ENCODE measurements at regions not wholly inside any gene's neighbourhood (a gene's known extent, or its start where the extent isn't known, plus 50 kb on each side); places are given as distances from the start of the nearest gene placed in this dataset.

DNA sequence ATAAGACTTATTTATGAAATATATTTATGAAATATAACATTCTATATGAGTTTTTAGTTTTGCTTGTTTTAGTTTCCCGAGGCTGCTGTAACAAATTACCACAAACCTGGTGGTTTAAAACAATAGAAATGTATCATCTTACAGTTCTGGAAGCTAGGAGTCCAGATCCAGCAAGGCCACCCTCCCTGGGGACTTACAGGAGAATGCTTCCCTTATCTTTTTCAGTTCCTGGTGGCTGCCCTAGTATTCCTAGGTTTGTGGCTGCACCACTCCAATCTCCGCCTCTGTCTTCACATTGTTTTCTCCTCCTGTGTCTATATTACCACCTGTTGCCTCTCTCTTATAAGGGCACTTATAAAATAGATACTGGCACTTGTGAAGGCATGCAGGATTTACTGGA is 877.8 kb downstream of the TUSC7 start:
- DNase-seq, result no peak

- DNase-seq, result no peak
Observed at GRCh38 chr3:117589454-117589853, 879.9 kb downstream of the TUSC7 start.

DNA sequence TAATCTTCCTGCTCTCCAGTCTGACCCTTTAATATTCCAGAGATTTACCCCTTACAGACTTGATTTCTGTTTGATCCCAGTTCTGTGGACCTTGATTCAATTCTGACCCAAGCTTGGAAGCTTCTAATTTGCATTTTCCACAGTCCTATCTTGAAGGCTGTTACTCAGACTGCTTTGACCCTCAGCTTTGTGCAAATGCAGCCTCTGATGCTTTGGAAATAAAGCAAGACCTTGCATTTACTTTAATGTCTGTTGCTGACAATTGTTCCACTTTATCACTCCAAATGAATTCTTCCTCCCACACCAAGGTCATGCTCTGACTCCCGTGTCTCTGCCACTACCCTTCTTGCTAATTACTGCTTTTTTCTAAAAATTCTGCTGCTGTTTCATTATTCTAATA is 886.0 kb downstream of the TUSC7 start:
- no peak for DNase-seq

DNA sequence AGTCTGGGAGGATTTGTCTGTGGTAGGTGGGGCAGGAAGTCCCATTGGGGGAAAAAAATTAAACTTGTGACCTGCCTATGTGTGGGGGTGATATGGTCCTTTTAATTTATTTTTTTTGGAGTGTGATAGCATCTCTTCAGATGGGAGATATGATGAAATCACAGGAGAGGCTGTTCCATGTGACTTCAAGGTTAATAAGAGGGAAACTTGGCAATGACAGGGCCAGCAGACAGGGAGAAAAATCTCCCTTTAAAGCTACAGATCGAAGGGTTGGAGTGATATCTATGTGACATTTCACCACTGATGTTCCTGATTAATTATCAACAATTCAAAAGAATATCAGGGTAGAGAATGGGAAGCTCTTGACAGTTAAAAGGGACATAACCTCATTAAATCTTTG is 886.9 kb downstream of the TUSC7 start:
- no peak for DNase-seq

DNA sequence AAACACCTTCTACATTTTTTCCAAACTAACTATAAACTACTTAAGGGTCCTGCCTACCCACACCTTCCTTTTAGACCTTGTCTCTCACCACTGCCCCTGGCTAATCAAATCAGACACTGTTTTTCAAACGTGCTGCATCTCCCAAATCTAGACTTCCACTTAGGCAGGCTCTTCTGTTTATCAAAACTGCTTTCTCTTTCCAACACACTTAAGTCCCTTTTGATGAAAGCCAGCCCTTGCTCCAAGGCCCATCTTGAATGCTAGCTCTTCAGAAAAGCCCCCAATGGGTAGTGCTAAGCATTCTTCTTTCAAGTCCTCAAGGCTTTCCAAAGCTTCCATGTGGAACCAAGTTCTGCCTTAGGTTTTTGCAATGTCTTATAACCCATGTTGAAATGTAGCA is 888.3 kb downstream of the TUSC7 start:
- no peak for DNase-seq

GRCh38 chr3:117600112-117600511 is 890.5 kb downstream of the TUSC7 start:
- no peak for DNase-seq

DNA sequence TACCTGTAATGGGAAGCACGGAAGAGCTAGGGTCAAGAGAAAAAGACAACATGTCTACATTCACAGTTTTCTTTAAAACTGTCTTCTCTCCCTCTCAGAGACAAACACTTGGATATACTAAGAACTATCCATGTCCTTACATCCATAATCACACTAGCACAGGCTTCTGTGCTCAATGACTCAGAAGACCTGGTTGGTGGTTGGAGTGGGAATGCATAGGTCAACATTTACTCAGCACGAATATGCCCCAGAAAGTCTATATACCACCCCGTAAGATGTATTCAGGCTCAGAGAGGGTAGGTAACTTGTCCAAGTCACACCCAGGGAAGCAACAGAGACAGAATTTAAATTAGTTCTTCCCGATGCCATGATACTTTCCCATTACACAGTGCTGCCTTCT is 891.1 kb downstream of the TUSC7 start:
- no peak for DNase-seq

DNA sequence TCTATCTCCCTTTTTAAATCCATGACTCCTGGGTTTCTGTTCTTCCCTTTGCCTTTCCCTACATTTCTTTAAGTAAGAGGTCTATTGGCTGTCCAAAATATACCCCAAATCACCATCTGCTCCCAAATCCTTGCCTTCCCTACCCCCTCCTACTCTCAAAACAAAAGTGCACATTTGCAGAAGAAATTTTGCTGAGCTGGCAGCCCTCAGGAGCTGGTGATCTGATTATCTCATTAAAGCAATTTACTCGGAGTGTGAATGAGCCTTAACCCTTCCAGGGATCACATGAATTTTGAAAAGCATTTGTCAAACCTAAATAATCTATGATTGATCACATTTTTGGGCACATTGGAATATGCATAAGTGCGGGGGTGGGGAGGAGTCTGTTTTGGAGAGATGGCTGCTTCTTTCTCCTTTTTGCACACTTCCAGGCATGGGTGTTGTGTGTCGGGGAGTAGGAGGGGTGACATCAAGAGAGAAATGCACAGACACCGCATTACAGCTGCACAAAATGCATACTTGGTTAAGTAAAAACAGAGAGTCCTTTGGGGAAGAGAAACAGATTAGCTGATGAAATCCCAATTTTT is 892.6 kb downstream of the TUSC7 start:
- DNase-seq, result no peak

GRCh38 chr3:117603097-117603496 is 893.5 kb downstream of the TUSC7 start:
- DNase-seq, result no peak

DNA sequence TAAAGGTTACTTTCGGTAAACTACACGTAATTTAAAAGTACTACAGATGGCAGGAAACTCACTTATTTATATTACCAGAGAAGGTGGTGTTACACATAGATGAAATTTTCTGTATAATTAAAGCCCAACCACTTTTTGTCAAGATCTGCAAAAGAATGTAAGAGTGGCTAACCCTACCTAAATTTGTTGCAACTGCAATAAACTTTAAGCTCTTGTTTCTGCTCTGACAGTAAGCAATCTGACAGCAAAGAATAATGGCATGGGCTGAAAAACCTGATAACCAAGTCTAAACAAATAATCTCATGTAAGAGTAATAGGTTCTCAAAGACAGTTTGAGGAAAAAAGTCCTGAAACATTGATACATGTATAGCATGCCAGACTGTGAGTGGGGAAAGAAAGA is 897.3 kb downstream of the TUSC7 start:
- DNase-seq, result no peak

GRCh38 chr3:117609330-117609729 is 899.8 kb downstream of the TUSC7 start:
- no peak for DNase-seq

DNA sequence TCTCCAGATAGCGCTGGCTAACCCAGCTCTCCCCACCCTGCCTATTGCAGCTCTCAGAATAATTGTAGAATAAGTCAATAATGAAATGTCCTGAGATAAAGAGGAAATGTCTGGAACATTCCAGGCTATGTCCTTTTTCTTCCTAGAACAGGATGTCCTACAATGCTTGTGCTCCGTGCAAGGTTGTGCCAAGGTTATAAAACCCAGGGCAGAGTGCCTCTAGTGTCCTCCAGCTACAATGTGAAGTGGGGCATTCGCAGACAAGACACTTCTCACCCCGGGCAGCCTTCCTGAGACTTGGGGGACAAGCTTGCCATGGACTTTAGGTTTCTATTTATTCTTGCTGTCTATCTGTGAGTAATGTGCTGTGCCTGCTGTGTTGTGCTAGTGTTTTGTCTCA is 900.6 kb downstream of the TUSC7 start:
- DNase-seq, result no peak

DNA sequence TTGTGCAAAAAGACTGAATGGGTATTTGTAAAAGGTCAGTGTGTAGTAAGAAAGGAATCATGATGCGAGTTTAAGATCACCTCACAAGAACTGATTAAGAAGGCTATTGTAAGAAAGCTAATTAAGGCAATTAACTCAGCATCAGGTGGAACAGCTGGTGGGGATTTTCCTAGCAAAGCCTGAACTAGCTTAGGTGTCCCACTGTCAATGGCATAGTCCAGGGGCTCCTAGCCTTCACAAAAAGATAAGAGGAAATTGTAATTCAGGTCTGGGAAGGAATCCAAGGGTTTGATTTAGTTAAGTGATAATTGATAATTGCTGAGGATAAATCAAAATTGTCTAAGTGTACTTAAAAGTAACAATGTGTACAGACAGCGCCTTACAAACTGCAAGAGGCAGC is 901.6 kb downstream of the TUSC7 start:
- no peak for DNase-seq

GRCh38 chr3:117616227-117616626 is 906.6 kb downstream of the TUSC7 start:
- no peak for DNase-seq

DNA sequence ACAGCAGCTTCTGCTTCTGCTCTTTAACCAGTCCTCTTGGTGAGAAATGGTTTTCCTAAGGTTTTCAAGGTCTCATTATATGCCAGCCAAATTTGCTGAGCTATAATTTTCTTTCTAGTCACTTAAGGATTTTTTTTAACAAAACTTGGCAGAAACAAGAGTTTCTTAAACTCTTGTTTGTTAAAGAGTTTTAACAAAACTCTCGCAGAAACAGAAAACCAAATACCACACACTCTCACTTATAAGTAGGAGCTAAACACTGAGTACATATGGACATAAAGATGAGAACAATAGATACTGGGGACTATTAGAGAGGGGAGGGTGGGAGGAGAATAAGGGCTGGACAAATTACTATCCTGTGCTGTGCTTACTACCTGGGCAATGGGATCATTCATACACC is 908.3 kb downstream of the TUSC7 start:
- no peak for DNase-seq

DNA sequence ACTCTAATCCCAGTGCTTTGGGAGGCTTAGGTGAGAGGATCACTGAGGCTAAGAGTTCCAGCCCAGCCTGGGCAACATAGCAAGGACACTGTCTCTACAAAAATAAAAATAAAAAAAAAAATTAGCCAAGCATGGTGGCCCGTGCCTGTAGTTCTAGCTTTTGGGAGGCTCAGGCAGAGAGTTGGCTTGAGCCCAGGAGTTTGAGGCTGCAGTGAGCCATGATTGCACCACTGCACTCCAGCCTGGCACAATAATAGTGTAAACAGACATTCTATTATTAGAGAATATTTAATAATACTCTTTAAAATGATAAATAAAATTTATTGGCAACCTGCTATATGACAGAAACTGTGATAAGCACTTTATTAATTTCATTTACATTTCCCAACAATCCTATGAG is 908.9 kb downstream of the TUSC7 start:
- no peak for DNase-seq

DNA sequence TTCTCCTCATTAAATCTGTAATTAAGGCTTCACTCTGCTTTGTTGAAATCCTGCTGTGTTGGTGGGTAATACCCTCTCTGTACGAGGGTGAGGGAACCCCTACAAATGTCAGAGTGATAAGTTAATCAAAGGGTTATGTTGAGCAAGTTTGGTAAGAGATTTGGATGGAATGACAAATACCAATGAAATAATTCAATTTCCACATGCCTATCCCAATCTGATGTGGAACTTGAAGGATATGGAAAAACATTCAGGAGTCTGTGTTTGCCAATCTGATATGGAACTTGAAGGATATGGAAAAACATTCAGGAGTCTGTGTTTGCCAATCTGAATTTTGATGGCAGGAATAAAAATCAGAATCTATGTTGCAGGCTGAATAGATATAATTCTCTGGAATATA is 910.2 kb downstream of the TUSC7 start:
- DNase-seq, result no peak

DNA sequence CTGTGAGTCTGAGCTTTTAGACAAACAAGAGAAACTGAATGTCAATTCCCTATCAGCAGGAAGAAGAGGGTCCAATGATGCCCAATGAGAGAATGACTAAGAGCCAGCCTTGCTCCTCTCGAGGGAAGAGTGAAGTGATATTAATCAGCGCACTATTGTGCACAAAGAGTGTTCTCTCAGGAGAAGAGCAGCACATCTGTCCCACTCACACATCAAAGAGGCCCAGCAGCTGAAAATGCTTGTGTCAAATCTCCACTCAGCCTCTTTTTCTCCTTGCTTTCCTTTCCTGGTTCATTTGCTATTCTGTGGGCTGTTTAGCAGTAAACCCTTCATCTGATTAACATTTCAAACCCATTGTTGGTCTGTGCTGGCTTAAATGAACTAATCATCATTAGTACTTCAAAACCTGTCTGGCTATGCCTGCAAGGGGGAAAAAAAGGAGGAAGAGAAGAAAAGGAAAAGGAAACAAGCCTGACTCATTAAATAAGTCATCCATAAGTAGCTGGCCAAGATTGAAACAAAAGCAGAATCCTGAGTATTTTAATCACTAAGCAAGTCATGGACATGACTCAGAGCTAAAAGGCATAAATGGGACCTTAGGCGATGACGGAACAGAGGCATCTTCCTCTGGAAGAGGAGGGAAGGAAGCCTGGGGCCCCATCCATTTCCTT is 912.7 kb downstream of the TUSC7 start:
- no peak for DNase-seq

DNA sequence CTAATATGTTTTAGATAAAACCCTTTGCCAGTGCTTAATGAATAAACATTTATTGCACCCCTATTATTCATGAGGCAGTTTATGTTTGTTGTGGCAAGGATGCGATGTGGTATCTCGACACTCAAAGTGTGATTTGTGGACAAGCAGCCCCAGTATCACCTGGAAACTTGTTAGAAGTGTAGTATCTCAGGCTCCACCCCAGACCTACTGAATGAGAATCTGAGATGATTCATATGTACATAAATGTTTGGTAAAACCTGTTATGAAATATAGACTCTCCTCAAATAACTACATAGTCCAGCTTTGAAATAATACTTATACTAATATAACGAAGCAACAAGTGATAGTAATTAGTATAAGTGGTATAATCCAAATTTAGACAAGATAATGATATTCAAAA is 914.8 kb downstream of the TUSC7 start:
- DNase-seq, result no peak

GRCh38 chr3:117625174-117625573 is 915.6 kb downstream of the TUSC7 start:
- DNase-seq, result no peak

- DNase-seq, result no peak
Observed at GRCh38 chr3:117626577-117626976, 917.0 kb downstream of the TUSC7 start.

GRCh38 chr3:117628823-117629291 is 919.3 kb downstream of the TUSC7 start:
- no peak for DNase-seq

DNA sequence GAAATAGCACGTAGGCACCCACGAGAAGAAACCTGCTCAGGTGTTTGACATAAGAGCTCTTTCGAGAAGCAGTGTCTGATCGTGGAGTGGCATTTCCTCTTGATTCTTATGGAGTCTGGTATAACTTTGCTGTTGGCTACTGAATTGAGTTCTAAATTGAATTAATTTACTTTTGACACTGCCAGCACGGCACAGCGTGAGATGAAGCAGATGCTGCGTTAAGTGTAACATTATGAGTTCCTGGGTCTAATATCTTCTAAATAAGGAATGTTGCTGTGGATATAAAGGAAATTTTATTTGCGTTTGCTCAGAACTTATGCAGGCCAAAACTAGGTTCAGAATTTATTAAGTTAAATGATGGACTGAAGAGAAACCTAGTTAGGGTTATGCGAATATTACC is 919.9 kb downstream of the TUSC7 start:
- DNase-seq, result no peak

DNA sequence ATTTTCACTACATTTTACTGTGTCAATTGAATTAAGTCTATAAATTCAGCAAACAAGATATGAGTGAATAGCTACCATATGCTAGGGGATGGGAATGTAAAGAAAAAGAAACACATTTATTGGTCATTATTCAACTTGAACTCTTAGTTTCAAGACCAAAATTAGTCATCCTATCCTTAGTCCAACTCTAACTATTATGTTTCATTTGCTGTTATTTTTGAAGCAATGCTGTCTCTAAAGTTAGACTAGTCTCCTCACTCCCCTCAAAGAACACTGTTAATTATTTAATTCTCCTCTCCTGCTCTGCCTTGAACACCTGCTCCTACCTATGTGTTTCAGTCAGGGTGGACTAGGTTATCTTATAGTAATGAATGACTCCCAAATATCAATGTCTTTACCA is 920.9 kb downstream of the TUSC7 start:
- no peak for DNase-seq

DNA sequence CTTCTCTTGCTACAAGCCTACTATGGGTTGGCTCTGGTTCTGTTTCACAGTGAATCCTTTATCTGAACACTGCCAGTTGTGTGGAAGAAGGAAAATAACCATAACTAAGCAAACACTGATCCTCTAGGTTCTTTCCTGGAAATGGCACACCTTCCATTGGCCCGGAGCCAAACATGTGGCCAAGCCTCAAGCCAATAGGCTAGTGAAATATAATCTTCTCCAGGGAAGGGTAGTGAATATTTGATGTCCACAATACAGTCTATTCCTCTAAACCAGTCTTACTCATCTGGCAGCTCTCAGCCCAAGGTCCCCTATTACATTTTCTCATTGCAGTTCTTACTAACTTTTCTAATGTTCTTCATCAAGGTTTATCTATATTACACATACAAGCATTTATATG is 921.3 kb downstream of the TUSC7 start:
- DNase-seq, result no peak
